ENCODE measurements at regions not wholly inside any gene's neighbourhood (a gene's known extent, or its start where the extent isn't known, plus 50 kb on each side); places are given as distances from the start of the nearest gene placed in this dataset.
"Not testable (repeated sequence)": the region's sequence is repeated elsewhere in the genome, so short reads cannot be mapped to it uniquely, and the experiment has no call there.

- CTCF ChIA-PET, result no interaction called here
- Histone ChIP-seq H3K4me3 (no peak overlapping the region), H3K4me2 (no peak overlapping the region), H3K9me3 (no peaks in the 10 kb centered on the region), H3K27ac (no peak overlapping the region), H3K4me1 (no peaks in the 10 kb centered on the region)
- FAIRE-seq, result no peak
- 59% methylated on average over 7 of the region's 7 CpGs for WGBS (ENCODE audit: missing lambda C conversion rate)
- no peak for ATAC-seq
- POLR2A ChIA-PET, result no interaction called here
- TF ChIP-seq BHLHE40 (IDR thresholded peaks at IDR 0.05; ENCODE audit: low read depth, low read length), result no peak
- TF ChIP-seq MAFK (IDR thresholded peaks at IDR 0.05; ENCODE audit: partially characterized antibody), result peak; percentile 58
- DNase-seq (ENCODE audit: low read depth in 1 of 2, low spot score in 1 of 2), result peak in 1 of 2 experiments; percentile 1
Measured at GRCh38 chrX:44778254-44778653, 65.6 kb upstream of the DUSP21 start.

GRCh38 chrX:44775726-44776125 is 68.1 kb upstream of the DUSP21 start:
- ChIA-PET POLR2A (no interaction called here), CTCF (interaction anchor here (0.7 kb wide), 1 partner anchor 368 kb away, joined by 3 read pairs; no protein-coding TSS in a partner anchor)
- no peaks in the 10 kb centered on the region for H3K9me3 ChIP-seq
- H3K4me1 ChIP-seq, result no peaks in the 10 kb centered on the region
- ATAC-seq (no peak), DNase-seq (ENCODE audit: low read depth in 1 of 2, low spot score in 1 of 2) (no peak), FAIRE-seq (no peak)
- TF ChIP-seq BHLHE40 (IDR thresholded peaks at IDR 0.05; ENCODE audit: low read depth, low read length), result no peak
- no peak for TF ChIP-seq FOSL2 (IDR thresholded peaks at IDR 0.05)
- TF ChIP-seq FOSL2 (CRISPR knock-in tag; IDR thresholded peaks at IDR 0.05), result no peak
- no peak for TF ChIP-seq RCOR1 (IDR thresholded peaks at IDR 0.05; ENCODE audit: low read depth, low read length)
- TF ChIP-seq SREBF2 (IDR thresholded peaks at IDR 0.05), result no peak
- TF ChIP-seq SMC3 (IDR thresholded peaks at IDR 0.05), result no peak
- TF ChIP-seq PBX3 (IDR thresholded peaks at IDR 0.05), result no peak
- no peak for TF ChIP-seq HMGXB4 (CRISPR knock-in tag; IDR thresholded peaks at IDR 0.05; ENCODE audit: borderline replicate concordance)
- no peak for TF ChIP-seq ZNF302 (CRISPR knock-in tag; IDR thresholded peaks at IDR 0.05)
- TF ChIP-seq MYC (IDR thresholded peaks at IDR 0.05; ENCODE audit: borderline replicate concordance, low read length), result no peak
- TF ChIP-seq ATOH8 (CRISPR knock-in tag; IDR thresholded peaks at IDR 0.05; ENCODE audit: low read depth), result no peak
- no peak for TF ChIP-seq RAD21 (conservative IDR thresholded peaks at IDR 0.05 in 1 of 2, IDR thresholded peaks at IDR 0.05 in 1 of 2)
- TF ChIP-seq JUN (IDR thresholded peaks at IDR 0.05), result no peak
- no peak for TF ChIP-seq HOXA7 (CRISPR knock-in tag; IDR thresholded peaks at IDR 0.05)
- no peak for TF ChIP-seq NPAS2 (CRISPR knock-in tag; IDR thresholded peaks at IDR 0.05; ENCODE audit: borderline replicate concordance)
- no peak for TF ChIP-seq CBX2 (IDR thresholded peaks at IDR 0.05; ENCODE audit: borderline replicate concordance, low read depth)
- WGBS (ENCODE audit: missing lambda C conversion rate), result 71% methylated on average over 6 of the region's 6 CpGs
- no peak overlapping the region for H3K4me2 ChIP-seq
- no peak overlapping the region for H3K27ac ChIP-seq
- H3K4me3 ChIP-seq, result no peak overlapping the region

GRCh38 chrX:44774066-44774465 is 69.8 kb upstream of the DUSP21 start:
- WGBS (ENCODE audit: missing lambda C conversion rate), result 86% methylated on average over 10 of the region's 10 CpGs
- FAIRE-seq; H3K4me2 ChIP-seq; ATAC-seq; H3K27ac ChIP-seq; H3K4me1 ChIP-seq; H3K9me3 ChIP-seq; H3K4me3 ChIP-seq; POLR2A ChIA-PET; DNase-seq (ENCODE audit: low read depth in 1 of 2, low spot score in 1 of 2): not testable (repeated sequence)
- CTCF ChIA-PET, result interaction anchor here (0.7 kb wide), 1 partner anchor 529 kb away, joined by 3 read pairs; no protein-coding TSS in a partner anchor

GRCh38 chrX:44770121-44770520 is 73.7 kb upstream of the DUSP21 start:
- DNase-seq (ENCODE audit: low read depth in 1 of 2, low spot score in 1 of 2), result no peak
- Histone ChIP-seq H3K9me3 (no peaks in the 10 kb centered on the region), H3K4me1 (no peaks in the 10 kb centered on the region), H3K4me3 (no peak overlapping the region), H3K27ac (no peak overlapping the region), H3K4me2 (no peak overlapping the region)
- ATAC-seq, result no peak
- WGBS (ENCODE audit: missing lambda C conversion rate), result 16% methylated on average over 2 of the region's 2 CpGs
- FAIRE-seq, result peak; percentile 18
- CTCF ChIA-PET, result no interaction called here
- POLR2A ChIA-PET, result no interaction called here
- TF ChIP-seq TP53 (CRISPR knock-in tag; IDR thresholded peaks at IDR 0.05) (no peak), CHD2 (IDR thresholded peaks at IDR 0.05; ENCODE audit: low read length, partially characterized antibody) (no peak), HMGXB4 (CRISPR knock-in tag; IDR thresholded peaks at IDR 0.05; ENCODE audit: borderline replicate concordance) (no peak), MAX (IDR thresholded peaks at IDR 0.05) (no peak), USF2 (IDR thresholded peaks at IDR 0.05) (no peak), JUN (IDR thresholded peaks at IDR 0.05) (no peak), ELK1 (IDR thresholded peaks at IDR 0.05; ENCODE audit: low read depth, low read length) (no peak), HOXB5 (CRISPR knock-in tag; IDR thresholded peaks at IDR 0.05) (no peak), POLR2AphosphoS2 (conservative IDR thresholded peaks at IDR 0.05; ENCODE audit: low read length) (no peak)
